ENCODE measurements at regions not wholly inside any gene's neighbourhood (a gene's known extent, or its start where the extent isn't known, plus 50 kb on each side); places are given as distances from the start of the nearest gene placed in this dataset.
A peak's percentile ranks its signal among the peaks of the same experiment; 100 is the strongest.

DNA sequence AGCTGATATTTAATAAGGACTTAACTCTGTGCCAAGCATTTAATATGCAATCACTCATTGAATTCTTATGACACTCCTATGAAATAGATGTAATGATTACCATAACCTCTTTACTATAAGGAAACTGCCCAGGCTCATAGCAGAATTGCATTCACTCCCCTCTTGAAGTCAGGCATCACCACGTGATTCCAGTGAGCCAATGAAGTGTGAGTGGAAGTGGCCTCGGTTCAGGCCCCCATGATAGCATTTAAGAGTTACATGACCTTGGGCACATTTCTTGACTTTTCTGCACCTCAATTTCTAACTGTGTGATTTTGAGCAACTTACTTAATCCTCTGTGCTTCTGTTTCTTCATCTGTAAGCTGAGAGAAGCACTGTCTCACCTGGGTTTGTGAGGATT lies 62.8 kb upstream of the CLDN18 start:
- TF ChIP-seq, protein P1, sequence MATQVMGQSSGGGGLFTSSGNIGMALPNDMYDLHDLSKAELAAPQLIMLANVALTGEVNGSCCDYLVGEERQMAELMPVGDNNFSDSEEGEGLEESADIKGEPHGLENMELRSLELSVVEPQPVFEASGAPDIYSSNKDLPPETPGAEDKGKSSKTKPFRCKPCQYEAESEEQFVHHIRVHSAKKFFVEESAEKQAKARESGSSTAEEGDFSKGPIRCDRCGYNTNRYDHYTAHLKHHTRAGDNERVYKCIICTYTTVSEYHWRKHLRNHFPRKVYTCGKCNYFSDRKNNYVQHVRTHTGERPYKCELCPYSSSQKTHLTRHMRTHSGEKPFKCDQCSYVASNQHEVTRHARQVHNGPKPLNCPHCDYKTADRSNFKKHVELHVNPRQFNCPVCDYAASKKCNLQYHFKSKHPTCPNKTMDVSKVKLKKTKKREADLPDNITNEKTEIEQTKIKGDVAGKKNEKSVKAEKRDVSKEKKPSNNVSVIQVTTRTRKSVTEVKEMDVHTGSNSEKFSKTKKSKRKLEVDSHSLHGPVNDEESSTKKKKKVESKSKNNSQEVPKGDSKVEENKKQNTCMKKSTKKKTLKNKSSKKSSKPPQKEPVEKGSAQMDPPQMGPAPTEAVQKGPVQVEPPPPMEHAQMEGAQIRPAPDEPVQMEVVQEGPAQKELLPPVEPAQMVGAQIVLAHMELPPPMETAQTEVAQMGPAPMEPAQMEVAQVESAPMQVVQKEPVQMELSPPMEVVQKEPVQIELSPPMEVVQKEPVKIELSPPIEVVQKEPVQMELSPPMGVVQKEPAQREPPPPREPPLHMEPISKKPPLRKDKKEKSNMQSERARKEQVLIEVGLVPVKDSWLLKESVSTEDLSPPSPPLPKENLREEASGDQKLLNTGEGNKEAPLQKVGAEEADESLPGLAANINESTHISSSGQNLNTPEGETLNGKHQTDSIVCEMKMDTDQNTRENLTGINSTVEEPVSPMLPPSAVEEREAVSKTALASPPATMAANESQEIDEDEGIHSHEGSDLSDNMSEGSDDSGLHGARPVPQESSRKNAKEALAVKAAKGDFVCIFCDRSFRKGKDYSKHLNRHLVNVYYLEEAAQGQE (IDR thresholded peaks at IDR 0.05; ENCODE audit: low read depth), result no peak
- TF ChIP-seq RAD21 (IDR thresholded peaks at IDR 0.05; ENCODE audit: low read depth) (no peak), YY1 (IDR thresholded peaks at IDR 0.05; ENCODE audit: low read depth) (no peak), NFIC (IDR thresholded peaks at IDR 0.05) (no peak), ZBTB7A (IDR thresholded peaks at IDR 0.05; ENCODE audit: low read depth) (no peak), TAF1 (IDR thresholded peaks at IDR 0.05; ENCODE audit: low read depth) (no peak), EP300 (IDR thresholded peaks at IDR 0.05; ENCODE audit: borderline replicate concordance) (no peak), CREB1 (IDR thresholded peaks at IDR 0.05; ENCODE audit: low read depth) (no peak), CEBPB (IDR thresholded peaks at IDR 0.05) (no peak)
- TF ChIP-seq, protein P2, sequence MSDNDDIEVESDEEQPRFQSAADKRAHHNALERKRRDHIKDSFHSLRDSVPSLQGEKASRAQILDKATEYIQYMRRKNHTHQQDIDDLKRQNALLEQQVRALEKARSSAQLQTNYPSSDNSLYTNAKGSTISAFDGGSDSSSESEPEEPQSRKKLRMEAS (IDR thresholded peaks at IDR 0.05), result no peak
- TF ChIP-seq, protein P3, sequence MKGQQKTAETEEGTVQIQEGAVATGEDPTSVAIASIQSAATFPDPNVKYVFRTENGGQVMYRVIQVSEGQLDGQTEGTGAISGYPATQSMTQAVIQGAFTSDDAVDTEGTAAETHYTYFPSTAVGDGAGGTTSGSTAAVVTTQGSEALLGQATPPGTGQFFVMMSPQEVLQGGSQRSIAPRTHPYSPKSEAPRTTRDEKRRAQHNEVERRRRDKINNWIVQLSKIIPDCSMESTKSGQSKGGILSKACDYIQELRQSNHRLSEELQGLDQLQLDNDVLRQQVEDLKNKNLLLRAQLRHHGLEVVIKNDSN (IDR thresholded peaks at IDR 0.05), result 0 out of 2 replicates have a peak, but pooled peaks have one; percentile 39

All from Ishikawa (cell line).